CD14-positive monocyte (primary cell): ENCODE measurements at regions not wholly inside any gene's neighbourhood (a gene's known extent, or its start where the extent isn't known, plus 50 kb on each side); places are given as distances from the start of the nearest gene placed in this dataset.

Experiments
- DNase-seq, 3 donors: peaks; one replicate each; pipeline ENCODE4 v3.0.0-alpha.2; 2011 to 2022
- H2AFZ ChIP-seq: 2 replicates; pipeline ENCODE4 v1.6.0; 2012; ENCODE audit warnings: mild to moderate bottlenecking, low read depth, low read length, inconsistent platforms; ENCODE audit not compliant: insufficient read depth, poor library complexity, severe bottlenecking
- H3K27ac ChIP-seq, 2 donors: 1 replicate in 1 of 2; 2 replicates in 1 of 2; pipeline ENCODE4 v1.5.1; 2012 to 2013; ENCODE audit warnings: low read length in 2 of 2, control low read depth in 1 of 2, inconsistent platforms in 1 of 2, low read depth in 1 of 2, mild to moderate bottlenecking in 1 of 2
- H3K27me3 ChIP-seq, 2 donors: one replicate each; pipeline versions ENCODE4 v1.6.0 to v1.6.1; 2011 to 2013; ENCODE audit warnings: low read length in 2 of 2; ENCODE audit not compliant: control insufficient read depth in 2 of 2, insufficient read depth in 2 of 2
- H3K36me3 ChIP-seq, 2 donors: replicated peaks in 1 of 2; 1 replicate in 1 of 2; 2 replicates in 1 of 2; pipeline versions ENCODE4 v1.5.1 to v1.6.1; 2012 to 2013; ENCODE audit warnings: low read length in 2 of 2, control low read depth in 1 of 2, inconsistent platforms in 1 of 2, mild to moderate bottlenecking in 1 of 2; ENCODE audit not compliant: insufficient read depth in 2 of 2, control insufficient read depth in 1 of 2
- H3K4me1 ChIP-seq, 2 donors: 1 replicate in 1 of 2; 2 replicates in 1 of 2; pipeline versions ENCODE4 v1.5.1 to v1.6.1; 2012 to 2013; ENCODE audit warnings: low read length in 2 of 2, control low read depth in 1 of 2, inconsistent platforms in 1 of 2, mild to moderate bottlenecking in 1 of 2, moderate library complexity in 1 of 2; ENCODE audit not compliant: insufficient read depth in 2 of 2, control insufficient read depth in 1 of 2
- H3K4me2 ChIP-seq: replicated peaks from 2 replicates; pipeline ENCODE3; 2012; ENCODE audit warnings: low read length, moderate library complexity, mild to moderate bottlenecking; ENCODE audit not compliant: poor library complexity, severe bottlenecking; ENCODE audit errors: extremely low read depth
- H3K4me3 ChIP-seq, 3 experiments: fragments of 200-600 bp in 1 of 3; sonication (generic) in 1 of 3; replicated peaks in 1 of 3; 1 replicate in 2 of 3; 2 replicates in 1 of 3; pipeline ENCODE4 v1.5.1; 2011 to 2013; ENCODE audit warnings: low read length in 3 of 3, mild to moderate bottlenecking in 3 of 3, control low read depth in 2 of 3, low read depth in 2 of 3, inconsistent platforms in 1 of 3, moderate library complexity in 1 of 3
- H3K79me2 ChIP-seq: 2 replicates; pipeline ENCODE4 v1.6.0; 2012; ENCODE audit warnings: mild to moderate bottlenecking, control low read depth, inconsistent platforms, low read length, moderate library complexity; ENCODE audit not compliant: insufficient read depth
- H3K9ac ChIP-seq: 2 replicates; pipeline ENCODE4 v1.6.0; 2017; ENCODE audit warnings: low read length, mild to moderate bottlenecking; ENCODE audit not compliant: insufficient read depth, poor library complexity, severe bottlenecking
- H3K9me3 ChIP-seq, 2 donors: replicated peaks in 1 of 2; 1 replicate in 1 of 2; 2 replicates in 1 of 2; pipeline versions ENCODE4 v1.5.1 to v1.6.1; 2012 to 2013; ENCODE audit warnings: low read length in 2 of 2, control low read depth in 1 of 2; ENCODE audit not compliant: control insufficient read depth in 1 of 2, insufficient read depth in 1 of 2
- H4K20me1 ChIP-seq: 2 replicates; pipeline ENCODE4 v1.6.0; 2012; ENCODE audit warnings: mild to moderate bottlenecking, low read length, control low read depth, moderate library complexity; ENCODE audit not compliant: insufficient read depth
- H3K27ac Mint-ChIP-seq, 7 donors: one replicate each; pipeline ENCODE4 v1.8.0; 2020; ENCODE audit warnings: mild to moderate bottlenecking in 7 of 7, mixed read lengths in 7 of 7, moderate library complexity in 6 of 7, inconsistent platforms in 2 of 7
- H3K27me3 Mint-ChIP-seq, 3 donors: one replicate each; pipeline ENCODE4 v1.8.0; 2021 to 2022; ENCODE audit warnings: low read depth in 3 of 3, mild to moderate bottlenecking in 3 of 3, mixed read lengths in 3 of 3, moderate library complexity in 3 of 3, inconsistent platforms in 1 of 3
- H3K36me3 Mint-ChIP-seq, 2 donors: one replicate each; pipeline ENCODE4 v1.8.0; 2020; ENCODE audit warnings: mixed read lengths in 2 of 2, inconsistent platforms in 1 of 2, mild to moderate bottlenecking in 1 of 2
- H3K4me1 Mint-ChIP-seq: one replicate; pipeline ENCODE4 v1.8.0; 2020; ENCODE audit warnings: mild to moderate bottlenecking, mixed read lengths
- H3K4me3 Mint-ChIP-seq, 2 donors: one replicate each; pipeline ENCODE4 v1.8.0; 2020; ENCODE audit warnings: mild to moderate bottlenecking in 2 of 2, mixed read lengths in 2 of 2, moderate library complexity in 1 of 2
- H3K9me3 Mint-ChIP-seq, 7 donors: one replicate each; pipeline ENCODE4 v1.8.0; 2020 to 2022; ENCODE audit warnings: mixed read lengths in 7 of 7, mild to moderate bottlenecking in 6 of 7, moderate library complexity in 6 of 7, inconsistent platforms in 2 of 7
- WGBS: methylation state at CpG from one replicate; pipeline ENCODE4 v1.1.5; 2013; ENCODE audit warnings: missing lambda C conversion rate; ENCODE audit not compliant: insufficient coverage; 5-methylcytosine and 5-hydroxymethylcytosine counted together
- intact Hi-C, 2 donors: fragments of 100-400 bp; cut with micrococcal nuclease; formaldehyde crosslinking; loops; one replicate each; pipeline versions ENCODE4 v1.15.0 to v1.15.1; 2023
- TF ChIP-seq, protein P1 (sequence below): fragments of 200-600 bp; IDR thresholded peaks from one replicate; pipeline ENCODE4 v1.8.0; 2022; ENCODE audit warnings: antibody characterized with exemption, mild to moderate bottlenecking

DNA sequence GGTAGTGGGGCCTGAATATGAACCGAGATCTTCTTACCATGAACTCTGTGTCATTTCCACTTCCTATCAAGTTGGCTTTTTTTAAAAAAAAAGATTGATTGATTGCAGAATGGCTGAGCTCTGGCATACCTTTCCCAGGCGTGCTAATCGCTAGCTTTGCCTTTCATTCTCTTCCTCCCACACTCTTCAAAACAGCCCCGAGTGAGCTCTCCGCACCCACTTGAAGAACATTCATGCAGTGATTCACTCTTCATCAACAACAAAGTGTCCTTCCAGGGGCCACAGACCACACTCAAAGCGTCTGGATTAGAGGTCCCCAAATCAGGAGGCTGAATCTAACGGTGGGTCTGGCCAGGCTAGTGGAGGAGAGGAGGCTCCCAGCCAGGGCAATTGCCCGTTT, 96.3 kb upstream of the GALNT2 start:
- Histone ChIP-seq H3K9ac (no peak overlapping the region), H4K20me1 (no peaks in the 10 kb centered on the region), H2AFZ (no peak overlapping the region), H3K27ac (no peak overlapping the region), H3K4me3 (no peak overlapping the region), H3K4me1 (no peaks in the 10 kb centered on the region), H3K9me3 (no peaks in the 10 kb centered on the region), H3K4me2 (no peak overlapping the region), H3K79me2 (no peaks in the 10 kb centered on the region), H3K27me3 (peaks cover 0 to 3% of the 10 kb centered on the region in 2 donors), H3K36me3 (no peaks in the 10 kb centered on the region)
- Mint-ChIP-seq H3K27me3 (peaks cover 7 to 15% (median 12%) of the 10 kb centered on the region in 3 donors), H3K4me1 (no peaks in the 10 kb centered on the region), H3K4me3 (no peak overlapping the region), H3K27ac (no peak overlapping the region), H3K36me3 (no peaks in the 10 kb centered on the region), H3K9me3 (peaks cover 0 to 9% (median 6%) of the 10 kb centered on the region in 7 donors)
- WGBS: 96% methylated on average over 5 of the region's 8 CpGs
- DNase-seq: no peak
- intact Hi-C loops: no loop called here
- TF ChIP-seq, protein P1, sequence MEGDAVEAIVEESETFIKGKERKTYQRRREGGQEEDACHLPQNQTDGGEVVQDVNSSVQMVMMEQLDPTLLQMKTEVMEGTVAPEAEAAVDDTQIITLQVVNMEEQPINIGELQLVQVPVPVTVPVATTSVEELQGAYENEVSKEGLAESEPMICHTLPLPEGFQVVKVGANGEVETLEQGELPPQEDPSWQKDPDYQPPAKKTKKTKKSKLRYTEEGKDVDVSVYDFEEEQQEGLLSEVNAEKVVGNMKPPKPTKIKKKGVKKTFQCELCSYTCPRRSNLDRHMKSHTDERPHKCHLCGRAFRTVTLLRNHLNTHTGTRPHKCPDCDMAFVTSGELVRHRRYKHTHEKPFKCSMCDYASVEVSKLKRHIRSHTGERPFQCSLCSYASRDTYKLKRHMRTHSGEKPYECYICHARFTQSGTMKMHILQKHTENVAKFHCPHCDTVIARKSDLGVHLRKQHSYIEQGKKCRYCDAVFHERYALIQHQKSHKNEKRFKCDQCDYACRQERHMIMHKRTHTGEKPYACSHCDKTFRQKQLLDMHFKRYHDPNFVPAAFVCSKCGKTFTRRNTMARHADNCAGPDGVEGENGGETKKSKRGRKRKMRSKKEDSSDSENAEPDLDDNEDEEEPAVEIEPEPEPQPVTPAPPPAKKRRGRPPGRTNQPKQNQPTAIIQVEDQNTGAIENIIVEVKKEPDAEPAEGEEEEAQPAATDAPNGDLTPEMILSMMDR: no peak

DNA sequence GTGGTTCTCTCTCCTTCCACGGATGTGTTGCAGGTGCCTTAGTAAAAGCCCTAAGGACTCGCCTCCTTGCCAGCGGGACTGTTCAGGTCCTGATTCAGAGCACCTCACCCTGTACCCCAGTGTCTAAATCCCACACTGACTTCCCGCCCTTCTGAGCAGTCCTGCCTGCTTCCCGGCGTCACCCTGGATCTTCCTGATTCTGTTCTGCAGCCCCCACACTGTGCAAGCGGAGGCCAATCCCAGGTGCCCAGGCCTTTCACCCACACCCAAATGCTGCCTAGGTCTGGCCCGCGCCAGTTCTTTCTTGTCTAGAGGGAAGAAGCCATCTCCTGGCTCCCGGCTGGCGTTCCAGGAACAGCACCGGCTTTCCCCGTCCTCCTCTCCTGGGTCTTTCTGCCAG, 95.9 kb upstream of the GALNT2 start:
- no peaks in the 10 kb centered on the region for H4K20me1 ChIP-seq

More for the DNA sequence above, 95.9 kb upstream of the GALNT2 start:
- no peak overlapping the region for H3K27ac Mint-ChIP-seq
- Histone ChIP-seq H3K36me3 (no peaks in the 10 kb centered on the region), H3K4me3 (no peak overlapping the region), H2AFZ (no peak overlapping the region), H3K27ac (no peak overlapping the region), H3K4me2 (no peak overlapping the region), H3K4me1 (no peaks in the 10 kb centered on the region), H3K79me2 (no peaks in the 10 kb centered on the region), H3K9me3 (peaks cover 0 to 3% of the 10 kb centered on the region in 2 donors), H3K27me3 (peaks cover 0 to 3% of the 10 kb centered on the region in 2 donors), H3K9ac (no peak overlapping the region)
- intact Hi-C loops: no loop called here
- no peak for DNase-seq
- H3K9me3 Mint-ChIP-seq: peaks cover 2 to 10% (median 8%) of the 10 kb centered on the region in 7 donors
- 96% methylated on average over 10 of the region's 13 CpGs for WGBS
- H3K4me3 Mint-ChIP-seq: no peak overlapping the region
- no peaks in the 10 kb centered on the region for H3K36me3 Mint-ChIP-seq
- H3K4me1 Mint-ChIP-seq: no peaks in the 10 kb centered on the region
- peaks cover 4 to 12% (median 12%) of the 10 kb centered on the region in 3 donors for H3K27me3 Mint-ChIP-seq
- TF ChIP-seq, protein P1: no peak
